Loucy (cell line): ENCODE measurements at regions not wholly inside any gene's neighbourhood (a gene's known extent, or its start where the extent isn't known, plus 50 kb on each side); places are given as distances from the start of the nearest gene placed in this dataset.

Source experiments
- EZH2phosphoT487 ChIP-seq: fragments of 200-600 bp; IDR thresholded peaks from 2 replicates; pipeline ENCODE4 v1.6.1; 2018; ENCODE audit warnings: antibody characterized with exemption, mild to moderate bottlenecking, moderate library complexity, borderline replicate concordance
- TF ChIP-seq, protein P1 (sequence below): fragments of 200-600 bp; sonication (generic); conservative IDR thresholded peaks from 2 replicates; pipeline ENCODE4 v1.5.1; 2014; ENCODE audit warnings: mild to moderate bottlenecking, antibody characterized with exemption, low read length

DNA sequence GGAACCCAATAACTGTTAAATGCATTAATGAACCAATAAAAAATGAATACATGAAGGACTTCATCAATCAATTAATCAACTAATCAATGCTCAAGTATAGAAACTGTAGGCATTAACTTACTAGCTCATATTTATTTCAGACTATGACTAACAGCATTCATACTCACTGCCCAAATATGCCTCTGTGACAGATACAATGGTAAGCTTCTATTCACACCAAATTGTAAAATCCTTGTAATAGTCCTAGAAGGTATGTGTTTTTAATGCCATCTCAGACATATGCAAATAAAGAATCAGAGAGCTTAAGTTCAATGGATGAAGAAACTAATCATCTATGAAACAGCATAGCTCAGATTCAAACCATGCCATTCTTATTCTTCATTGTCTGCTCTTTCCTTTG, 1253.6 kb upstream of the TENM4 start:
- TF ChIP-seq, protein P1, sequence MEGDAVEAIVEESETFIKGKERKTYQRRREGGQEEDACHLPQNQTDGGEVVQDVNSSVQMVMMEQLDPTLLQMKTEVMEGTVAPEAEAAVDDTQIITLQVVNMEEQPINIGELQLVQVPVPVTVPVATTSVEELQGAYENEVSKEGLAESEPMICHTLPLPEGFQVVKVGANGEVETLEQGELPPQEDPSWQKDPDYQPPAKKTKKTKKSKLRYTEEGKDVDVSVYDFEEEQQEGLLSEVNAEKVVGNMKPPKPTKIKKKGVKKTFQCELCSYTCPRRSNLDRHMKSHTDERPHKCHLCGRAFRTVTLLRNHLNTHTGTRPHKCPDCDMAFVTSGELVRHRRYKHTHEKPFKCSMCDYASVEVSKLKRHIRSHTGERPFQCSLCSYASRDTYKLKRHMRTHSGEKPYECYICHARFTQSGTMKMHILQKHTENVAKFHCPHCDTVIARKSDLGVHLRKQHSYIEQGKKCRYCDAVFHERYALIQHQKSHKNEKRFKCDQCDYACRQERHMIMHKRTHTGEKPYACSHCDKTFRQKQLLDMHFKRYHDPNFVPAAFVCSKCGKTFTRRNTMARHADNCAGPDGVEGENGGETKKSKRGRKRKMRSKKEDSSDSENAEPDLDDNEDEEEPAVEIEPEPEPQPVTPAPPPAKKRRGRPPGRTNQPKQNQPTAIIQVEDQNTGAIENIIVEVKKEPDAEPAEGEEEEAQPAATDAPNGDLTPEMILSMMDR: no peak
- no peak for TF ChIP-seq EZH2phosphoT487
